ENCODE measurements at regions not wholly inside any gene's neighbourhood (a gene's known extent, or its start where the extent isn't known, plus 50 kb on each side); places are given as distances from the start of the nearest gene placed in this dataset.

- no peak for DNase-seq (ENCODE audit: low read depth)
Observed at GRCh38 chr17:79539944-79540705, 70.7 kb downstream of the RBFOX3 start.

DNA sequence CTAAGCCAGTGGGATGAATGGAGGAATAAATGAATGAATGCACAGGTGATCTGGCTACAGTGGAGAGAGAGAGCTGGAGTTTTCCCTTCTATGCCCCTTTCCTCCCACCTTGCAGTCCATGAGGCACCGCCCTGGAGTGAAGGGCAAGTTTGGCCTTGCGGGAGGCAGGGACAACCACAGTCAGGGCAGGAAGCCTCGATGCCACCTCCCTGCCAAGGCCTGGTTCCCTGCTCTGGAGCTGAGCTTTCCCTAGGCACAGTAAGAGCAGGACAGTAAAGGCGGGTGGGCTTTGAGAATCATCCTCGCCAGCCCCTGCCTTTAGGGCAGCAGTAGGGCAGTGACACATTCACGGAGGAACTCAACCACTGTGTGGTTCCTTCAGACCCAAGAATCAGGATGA, 72.6 kb downstream of the RBFOX3 start:
- DNase-seq (ENCODE audit: low read depth) = no peak

GRCh38 chr17:79537686-79538085, 73.2 kb downstream of the RBFOX3 start:
- no peak for DNase-seq (ENCODE audit: low read depth)

GRCh38 chr17:79537061-79537460, 73.8 kb downstream of the RBFOX3 start:
- no peak for DNase-seq (ENCODE audit: low read depth)

- no peak for DNase-seq (ENCODE audit: low read depth)
Observed at GRCh38 chr17:79536212-79536840, 74.5 kb downstream of the RBFOX3 start.

DNA sequence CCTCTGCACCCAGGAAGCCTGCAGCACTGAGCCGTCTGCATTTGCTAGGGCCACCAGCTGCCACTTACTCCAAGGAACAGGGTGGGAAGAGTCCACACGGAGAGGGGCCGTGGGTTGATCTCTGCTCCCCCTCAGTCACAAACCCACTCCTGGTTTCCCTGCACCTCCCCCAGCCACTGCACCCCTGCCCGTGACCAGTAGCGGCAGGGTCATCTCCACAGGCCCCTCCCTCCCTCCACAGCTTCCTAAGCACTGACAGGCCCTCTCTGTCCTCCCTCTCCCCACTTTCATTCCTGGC, 75.2 kb downstream of the RBFOX3 start:
- DNase-seq (ENCODE audit: low read depth) = no peak

- no peak for DNase-seq (ENCODE audit: low read depth)
Observed at GRCh38 chr17:79534851-79535727, 75.8 kb downstream of the RBFOX3 start.

GRCh38 chr17:79534111-79534510, 76.7 kb downstream of the RBFOX3 start:
- no peak for DNase-seq (ENCODE audit: low read depth)

GRCh38 chr17:79533116-79533515, 77.7 kb downstream of the RBFOX3 start:
- DNase-seq (ENCODE audit: low read depth) = no peak

GRCh38 chr17:79532107-79532790, 78.6 kb downstream of the RBFOX3 start:
- DNase-seq (ENCODE audit: low read depth) = no peak

- DNase-seq (ENCODE audit: low read depth) = no peak
Observed at GRCh38 chr17:79531191-79532095, 79.4 kb downstream of the RBFOX3 start.

DNA sequence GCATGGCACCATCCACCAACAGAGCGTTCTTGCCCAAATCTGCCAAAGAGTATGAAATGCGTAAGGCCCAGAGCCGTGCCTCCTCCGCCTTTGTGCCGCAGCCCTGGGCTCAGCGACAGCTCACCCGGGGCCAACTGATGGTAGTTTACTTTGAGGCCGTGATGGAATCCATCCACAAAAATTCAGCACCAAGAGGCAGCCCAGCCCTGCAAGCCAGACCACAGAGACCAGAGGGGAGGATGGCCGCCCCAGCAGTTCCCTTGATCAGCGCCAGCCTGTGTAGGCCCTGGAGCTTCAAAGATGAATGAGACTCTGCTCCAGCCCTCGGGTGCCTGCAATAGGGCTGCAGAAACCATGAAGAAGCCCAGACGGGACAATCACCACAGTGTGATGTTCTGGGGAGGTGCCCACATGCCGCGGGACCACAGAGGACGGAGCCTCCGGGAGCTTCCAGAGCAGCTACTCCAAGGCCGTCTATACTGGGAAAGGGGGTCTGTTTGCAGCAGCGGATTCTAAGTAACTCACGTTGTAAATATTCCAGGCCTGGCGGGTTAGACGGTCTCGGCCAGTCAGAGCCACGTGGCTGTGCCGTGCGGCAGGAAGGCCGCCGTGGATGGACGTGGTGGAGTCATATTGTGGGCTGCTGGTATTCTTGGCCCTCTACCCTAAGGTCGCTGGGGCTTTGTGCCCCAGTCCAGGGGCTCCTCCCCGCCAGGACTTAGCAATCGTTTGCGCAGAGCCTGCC, 80.3 kb downstream of the RBFOX3 start:
- no peak for DNase-seq (ENCODE audit: low read depth)

- no peak for DNase-seq (ENCODE audit: low read depth)
Observed at GRCh38 chr17:79529661-79530081, 81.2 kb downstream of the RBFOX3 start.

- no peak for DNase-seq (ENCODE audit: low read depth)
Observed at GRCh38 chr17:79528592-79529125, 82.2 kb downstream of the RBFOX3 start.

- no peak for DNase-seq (ENCODE audit: low read depth)
Observed at GRCh38 chr17:79527306-79527705, 83.5 kb downstream of the RBFOX3 start.

- DNase-seq (ENCODE audit: low read depth) = no peak
Observed at GRCh38 chr17:79525793-79526677, 84.8 kb downstream of the RBFOX3 start.

DNA sequence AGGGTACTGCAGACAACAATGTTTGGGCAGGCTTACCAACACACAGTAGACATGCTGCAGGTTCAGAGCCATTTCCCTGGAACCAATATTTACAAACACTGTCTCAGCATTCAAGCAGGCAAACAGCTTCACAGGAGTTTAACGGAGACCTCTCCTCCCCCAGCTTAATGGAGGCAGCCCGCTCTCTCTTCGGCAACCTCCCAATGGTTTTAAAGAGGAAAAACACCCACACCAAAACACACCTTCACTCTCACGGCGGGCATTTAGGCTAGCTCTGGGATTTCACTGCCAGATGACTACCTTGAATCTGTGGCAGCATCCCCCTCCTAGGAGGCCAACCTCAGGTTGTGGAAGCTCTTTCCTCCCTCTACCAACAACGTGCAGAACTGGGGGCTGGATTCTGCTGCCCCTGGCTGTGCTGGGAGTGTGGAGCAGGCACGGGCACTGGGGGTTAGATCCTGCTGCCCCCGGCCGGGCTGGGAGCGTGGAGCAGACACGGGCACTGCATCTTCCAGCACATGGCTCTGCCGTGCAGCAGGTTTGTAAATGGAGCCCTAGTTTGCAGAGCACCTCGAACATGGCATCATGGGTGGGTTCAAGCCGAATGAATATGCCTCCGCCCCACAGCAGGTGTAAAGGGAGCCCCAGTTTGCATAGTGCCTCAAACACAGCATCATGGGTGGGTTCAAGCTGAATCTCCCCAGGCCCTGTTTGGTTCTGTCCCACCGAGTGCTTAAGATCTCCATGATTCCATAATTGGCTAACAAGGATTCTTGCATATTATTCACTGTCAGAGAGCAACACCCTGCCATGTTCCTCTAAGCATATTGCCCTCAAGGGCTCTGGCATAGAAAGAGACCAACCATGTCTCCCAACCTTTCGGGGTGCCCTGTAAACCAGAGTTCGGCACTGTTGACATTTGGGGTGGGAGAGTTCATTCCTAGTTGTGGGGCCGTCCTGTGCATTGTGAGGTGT, 86.4 kb downstream of the RBFOX3 start:
- DNase-seq (ENCODE audit: low read depth) = no peak

DNA sequence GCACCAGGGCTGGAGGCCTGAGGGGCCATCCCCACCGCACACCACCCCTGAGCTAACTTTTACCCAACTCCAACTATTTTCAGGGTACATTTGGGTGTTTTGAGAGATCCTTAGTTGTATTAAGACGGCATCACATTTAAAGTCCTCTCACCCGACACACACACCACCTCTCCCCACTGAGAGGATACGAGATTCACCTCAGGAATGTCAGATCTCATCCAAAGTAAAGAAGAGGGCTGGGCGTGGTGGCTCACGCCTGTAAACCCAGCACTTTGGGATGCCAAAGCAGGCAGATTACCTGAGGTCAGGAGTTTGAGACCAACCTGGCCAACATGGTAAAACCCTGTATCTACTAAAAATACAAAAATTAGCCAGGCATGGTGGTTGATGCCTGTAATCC, 88.4 kb downstream of the RBFOX3 start:
- no peak for DNase-seq (ENCODE audit: low read depth)

Measured in activated T-cell treated with anti-CD3 and anti-CD28 coated beads for 24 hours (primary cell).